ENCODE measurements at regions not wholly inside any gene's neighbourhood (a gene's known extent, or its start where the extent isn't known, plus 50 kb on each side); places are given as distances from the start of the nearest gene placed in this dataset.

DNA sequence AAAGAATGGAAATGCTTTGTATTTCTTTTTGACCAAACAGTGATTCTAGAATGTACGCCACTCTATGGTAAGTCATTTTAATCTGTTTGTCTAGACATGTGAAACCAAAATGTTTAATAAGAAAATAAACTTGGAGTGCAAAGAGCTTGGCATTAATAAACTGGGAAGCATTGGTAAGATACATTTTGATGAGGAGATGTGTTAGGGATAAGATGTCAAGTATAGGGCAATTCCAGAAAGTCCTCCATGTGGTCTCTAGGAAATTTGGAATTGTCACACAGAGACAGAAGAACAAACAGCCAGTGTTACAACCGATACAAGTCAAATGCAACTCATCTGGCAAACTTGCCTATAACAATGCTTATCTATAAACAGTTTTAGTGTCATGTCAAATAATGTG, 410.7 kb upstream of the SEMA3A start:
- Histone ChIP-seq H3K27me3 (ENCODE audit: insufficient read depth, low read length) (no peaks in the 10 kb centered on the region), H3K79me2 (ENCODE audit: control insufficient read depth, insufficient read depth, low read length, unreplicated experiment) (no peaks in the 10 kb centered on the region), H3K4me1 (ENCODE audit: control insufficient read depth, insufficient read depth, low read length, unreplicated experiment) (no peaks in the 10 kb centered on the region), H2AFZ (ENCODE audit: low read length, unreplicated experiment) (no peak overlapping the region), H3K27ac (ENCODE audit: low read depth, low read length) (no peak overlapping the region), H3K36me3 (ENCODE audit: insufficient read depth, low read length) (no peaks in the 10 kb centered on the region), H3K4me3 (ENCODE audit: low read depth, low read length) (no peak overlapping the region)

DNA sequence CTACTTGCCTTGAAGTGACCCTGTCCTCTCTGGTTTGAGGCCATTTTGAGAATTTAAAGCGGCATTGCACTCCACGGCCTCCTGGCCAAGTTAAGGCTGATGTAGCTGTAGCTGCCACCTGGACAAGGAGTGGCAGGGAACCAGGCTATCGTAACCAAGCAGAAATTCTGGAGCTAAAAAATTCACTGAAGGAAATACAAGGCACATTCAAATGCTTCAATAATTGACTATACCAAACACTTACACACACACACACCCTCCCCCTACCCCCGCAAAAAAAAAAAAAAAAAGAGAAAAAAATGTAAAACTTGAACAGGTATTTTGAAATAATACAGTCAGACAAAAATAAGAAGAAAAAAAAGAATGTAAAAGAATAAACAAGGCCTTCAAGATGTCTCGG, 409.0 kb upstream of the SEMA3A start:
- Histone ChIP-seq H3K79me2 (ENCODE audit: control insufficient read depth, insufficient read depth, low read length, unreplicated experiment) (no peaks in the 10 kb centered on the region), H2AFZ (ENCODE audit: low read length, unreplicated experiment) (no peak overlapping the region), H3K27ac (ENCODE audit: low read depth, low read length) (no peak overlapping the region), H3K4me1 (ENCODE audit: control insufficient read depth, insufficient read depth, low read length, unreplicated experiment) (no peaks in the 10 kb centered on the region), H3K36me3 (ENCODE audit: insufficient read depth, low read length) (no peaks in the 10 kb centered on the region), H3K4me3 (ENCODE audit: low read depth, low read length) (no peak overlapping the region), H3K27me3 (ENCODE audit: insufficient read depth, low read length) (no peaks in the 10 kb centered on the region)

DNA sequence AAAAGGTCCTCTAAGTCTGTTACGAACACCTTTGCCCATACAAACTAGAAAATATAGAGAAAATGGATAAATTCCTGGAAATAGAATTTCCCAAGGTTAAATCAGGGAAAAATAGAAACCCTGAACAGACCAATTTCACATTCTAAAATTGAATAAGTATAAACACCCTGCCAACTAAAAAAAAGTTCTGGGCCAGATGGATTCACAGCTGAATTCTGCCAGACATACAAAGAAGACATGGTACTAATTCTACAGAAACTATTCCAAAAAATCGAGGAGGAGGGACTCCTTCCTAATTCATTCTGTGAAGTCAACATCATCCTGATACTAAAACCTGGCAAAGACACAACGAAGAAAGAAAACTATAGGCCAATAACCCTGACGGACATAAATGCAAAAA, 400.4 kb upstream of the SEMA3A start:
- Histone ChIP-seq H2AFZ (ENCODE audit: low read length, unreplicated experiment) (no peak overlapping the region), H3K27ac (ENCODE audit: low read depth, low read length) (no peak overlapping the region), H3K79me2 (ENCODE audit: control insufficient read depth, insufficient read depth, low read length, unreplicated experiment) (no peaks in the 10 kb centered on the region), H3K4me3 (ENCODE audit: low read depth, low read length) (no peak overlapping the region), H3K36me3 (ENCODE audit: insufficient read depth, low read length) (no peaks in the 10 kb centered on the region), H3K27me3 (ENCODE audit: insufficient read depth, low read length) (no peaks in the 10 kb centered on the region), H3K4me1 (ENCODE audit: control insufficient read depth, insufficient read depth, low read length, unreplicated experiment) (no peaks in the 10 kb centered on the region)

DNA sequence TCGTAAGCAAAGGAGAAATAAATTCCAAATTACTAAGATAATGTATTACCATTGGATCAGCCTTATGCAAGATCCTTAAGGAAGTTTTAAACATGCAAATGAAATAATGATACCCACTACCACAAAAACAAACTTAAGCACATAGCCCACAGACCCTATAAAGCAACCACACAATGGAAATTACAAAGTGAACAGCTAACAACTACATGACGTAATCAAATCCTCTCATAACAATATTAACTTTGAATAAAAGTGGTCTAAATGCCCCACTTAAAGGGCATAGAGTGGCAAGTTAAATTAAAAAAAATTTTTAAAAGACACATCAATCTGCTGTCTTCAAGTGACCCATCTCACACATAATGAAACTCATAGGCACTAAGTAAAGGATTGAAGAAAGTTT, 397.3 kb upstream of the SEMA3A start:
- Histone ChIP-seq H3K27me3 (ENCODE audit: insufficient read depth, low read length) (no peaks in the 10 kb centered on the region), H3K4me3 (ENCODE audit: low read depth, low read length) (no peak overlapping the region), H2AFZ (ENCODE audit: low read length, unreplicated experiment) (no peak overlapping the region), H3K79me2 (ENCODE audit: control insufficient read depth, insufficient read depth, low read length, unreplicated experiment) (no peaks in the 10 kb centered on the region), H3K36me3 (ENCODE audit: insufficient read depth, low read length) (no peaks in the 10 kb centered on the region), H3K4me1 (ENCODE audit: control insufficient read depth, insufficient read depth, low read length, unreplicated experiment) (no peaks in the 10 kb centered on the region), H3K27ac (ENCODE audit: low read depth, low read length) (no peak overlapping the region)

DNA sequence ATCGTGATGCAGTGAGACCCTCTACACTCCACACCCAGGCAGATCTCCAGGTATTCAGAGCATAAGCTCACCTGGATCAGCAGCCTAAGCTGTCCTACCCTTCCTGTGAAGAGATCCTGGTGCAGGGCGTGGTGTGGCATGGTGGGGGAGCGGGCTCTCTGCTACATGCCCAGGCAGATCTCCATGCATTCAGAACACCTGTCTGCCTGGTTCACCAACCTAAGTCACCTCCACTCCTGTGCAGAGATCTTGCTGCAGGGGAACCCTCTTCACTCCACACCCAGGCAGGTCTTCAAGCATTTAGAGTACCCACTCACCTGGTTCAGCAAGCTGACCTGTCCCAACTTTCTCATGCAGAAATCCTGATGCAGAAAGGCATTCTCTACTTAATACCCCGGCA, 394.4 kb upstream of the SEMA3A start:
- no peaks in the 10 kb centered on the region for H3K36me3 ChIP-seq (ENCODE audit: insufficient read depth, low read length)
- no peak overlapping the region for H3K27ac ChIP-seq (ENCODE audit: low read depth, low read length)
- H2AFZ ChIP-seq (ENCODE audit: low read length, unreplicated experiment) = no peak overlapping the region
- no peaks in the 10 kb centered on the region for H3K79me2 ChIP-seq (ENCODE audit: control insufficient read depth, insufficient read depth, low read length, unreplicated experiment)
- H3K4me1 ChIP-seq (ENCODE audit: control insufficient read depth, insufficient read depth, low read length, unreplicated experiment) = no peaks in the 10 kb centered on the region
- no peak overlapping the region for H3K4me3 ChIP-seq (ENCODE audit: low read depth, low read length)
- no peaks in the 10 kb centered on the region for H3K27me3 ChIP-seq (ENCODE audit: insufficient read depth, low read length)

DNA sequence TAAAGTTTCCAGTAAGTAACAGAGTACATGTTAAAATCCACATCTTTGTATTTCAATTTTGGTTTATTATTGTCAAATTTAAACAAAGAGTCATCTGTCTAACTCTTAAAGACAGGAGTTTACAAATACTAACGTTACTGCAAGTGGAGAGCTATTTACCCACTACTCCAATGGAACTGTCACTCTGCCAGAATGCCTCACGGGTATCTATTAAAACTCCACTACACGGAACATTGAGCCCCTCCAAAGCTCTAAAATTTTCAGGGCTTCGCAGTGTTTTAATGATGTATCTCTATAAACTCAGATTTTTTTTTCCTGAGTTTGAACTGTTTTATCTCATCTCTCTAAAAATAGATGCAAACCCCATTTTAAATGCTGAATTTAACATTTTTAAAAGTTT, 388.7 kb upstream of the SEMA3A start:
- H2AFZ ChIP-seq (ENCODE audit: low read length, unreplicated experiment) = no peak overlapping the region
- no peaks in the 10 kb centered on the region for H3K79me2 ChIP-seq (ENCODE audit: control insufficient read depth, insufficient read depth, low read length, unreplicated experiment)
- H3K4me3 ChIP-seq (ENCODE audit: low read depth, low read length) = no peak overlapping the region
- H3K27ac ChIP-seq (ENCODE audit: low read depth, low read length) = no peak overlapping the region
- no peaks in the 10 kb centered on the region for H3K27me3 ChIP-seq (ENCODE audit: insufficient read depth, low read length)
- H3K36me3 ChIP-seq (ENCODE audit: insufficient read depth, low read length) = no peaks in the 10 kb centered on the region
- H3K4me1 ChIP-seq (ENCODE audit: control insufficient read depth, insufficient read depth, low read length, unreplicated experiment) = no peaks in the 10 kb centered on the region

DNA sequence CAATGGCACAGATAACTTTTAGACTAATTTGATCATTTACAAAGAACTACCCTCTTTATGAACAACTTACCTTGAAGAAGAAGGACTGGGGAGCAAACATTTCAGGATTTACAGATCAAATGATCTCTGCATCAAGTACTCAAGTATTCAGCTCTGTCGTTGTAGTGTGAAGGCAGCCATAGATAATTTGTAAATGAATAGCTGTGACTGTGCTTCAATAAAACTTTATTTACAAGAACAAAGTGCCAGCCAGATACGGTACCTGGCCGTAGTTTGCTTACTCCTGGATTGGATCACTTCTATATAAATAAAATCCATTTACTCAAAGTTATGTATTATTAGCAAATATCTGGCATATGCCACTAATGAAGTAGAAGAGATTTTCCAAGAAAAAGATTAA, 388.2 kb upstream of the SEMA3A start:
- Histone ChIP-seq H2AFZ (ENCODE audit: low read length, unreplicated experiment) (no peak overlapping the region), H3K79me2 (ENCODE audit: control insufficient read depth, insufficient read depth, low read length, unreplicated experiment) (no peaks in the 10 kb centered on the region), H3K4me1 (ENCODE audit: control insufficient read depth, insufficient read depth, low read length, unreplicated experiment) (no peaks in the 10 kb centered on the region), H3K4me3 (ENCODE audit: low read depth, low read length) (no peak overlapping the region), H3K27me3 (ENCODE audit: insufficient read depth, low read length) (no peaks in the 10 kb centered on the region), H3K36me3 (ENCODE audit: insufficient read depth, low read length) (no peaks in the 10 kb centered on the region), H3K27ac (ENCODE audit: low read depth, low read length) (no peak overlapping the region)

DNA sequence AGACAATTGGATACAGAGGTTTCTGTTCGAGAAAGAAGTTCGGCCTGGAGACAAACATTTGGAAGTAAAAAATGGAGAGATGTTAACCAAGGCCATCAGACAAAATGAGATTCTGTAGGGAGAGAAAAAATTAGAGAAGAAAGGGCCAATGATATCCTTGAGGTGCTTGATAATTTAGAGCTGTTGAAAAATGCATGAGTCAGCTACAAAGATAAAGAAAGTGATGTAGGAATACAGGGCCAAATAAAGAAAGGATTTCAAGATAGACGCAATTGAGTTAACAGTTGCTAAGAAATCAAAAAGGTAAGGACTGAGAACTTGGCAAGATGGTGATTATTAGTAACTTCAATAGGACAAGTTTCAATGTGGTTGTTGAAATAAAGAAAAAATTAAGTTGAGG, 384.2 kb upstream of the SEMA3A start:
- no peak overlapping the region for H3K4me3 ChIP-seq (ENCODE audit: low read depth, low read length)
- no peaks in the 10 kb centered on the region for H3K4me1 ChIP-seq (ENCODE audit: control insufficient read depth, insufficient read depth, low read length, unreplicated experiment)
- no peaks in the 10 kb centered on the region for H3K27me3 ChIP-seq (ENCODE audit: insufficient read depth, low read length)
- H3K79me2 ChIP-seq (ENCODE audit: control insufficient read depth, insufficient read depth, low read length, unreplicated experiment) = no peaks in the 10 kb centered on the region
- no peaks in the 10 kb centered on the region for H3K36me3 ChIP-seq (ENCODE audit: insufficient read depth, low read length)
- H2AFZ ChIP-seq (ENCODE audit: low read length, unreplicated experiment) = no peak overlapping the region
- no peak overlapping the region for H3K27ac ChIP-seq (ENCODE audit: low read depth, low read length)

DNA sequence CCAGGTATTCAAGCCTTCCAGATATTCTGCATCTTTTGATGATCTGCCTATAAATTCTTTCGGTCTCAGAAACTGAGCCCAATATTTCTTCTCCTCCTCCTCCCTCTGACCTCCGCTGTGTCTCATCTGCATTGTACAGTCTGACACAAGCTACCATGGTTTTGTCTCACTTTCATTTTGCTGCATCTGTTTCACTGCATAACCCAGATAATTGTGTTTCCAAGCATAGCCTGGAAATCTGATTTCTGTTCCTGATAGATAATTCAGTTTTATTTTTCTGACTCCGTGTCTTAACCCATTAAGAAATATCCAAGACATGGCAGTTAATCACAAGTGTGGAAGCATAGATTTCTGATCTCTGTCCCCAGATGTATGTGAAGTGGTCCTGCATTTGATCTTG, 374.2 kb upstream of the SEMA3A start:
- Histone ChIP-seq H3K36me3 (ENCODE audit: insufficient read depth, low read length) (no peaks in the 10 kb centered on the region), H3K79me2 (ENCODE audit: control insufficient read depth, insufficient read depth, low read length, unreplicated experiment) (no peaks in the 10 kb centered on the region), H3K4me1 (ENCODE audit: control insufficient read depth, insufficient read depth, low read length, unreplicated experiment) (no peaks in the 10 kb centered on the region), H3K27ac (ENCODE audit: low read depth, low read length) (no peak overlapping the region), H3K27me3 (ENCODE audit: insufficient read depth, low read length) (no peaks in the 10 kb centered on the region), H2AFZ (ENCODE audit: low read length, unreplicated experiment) (no peak overlapping the region), H3K4me3 (ENCODE audit: low read depth, low read length) (no peak overlapping the region)

DNA sequence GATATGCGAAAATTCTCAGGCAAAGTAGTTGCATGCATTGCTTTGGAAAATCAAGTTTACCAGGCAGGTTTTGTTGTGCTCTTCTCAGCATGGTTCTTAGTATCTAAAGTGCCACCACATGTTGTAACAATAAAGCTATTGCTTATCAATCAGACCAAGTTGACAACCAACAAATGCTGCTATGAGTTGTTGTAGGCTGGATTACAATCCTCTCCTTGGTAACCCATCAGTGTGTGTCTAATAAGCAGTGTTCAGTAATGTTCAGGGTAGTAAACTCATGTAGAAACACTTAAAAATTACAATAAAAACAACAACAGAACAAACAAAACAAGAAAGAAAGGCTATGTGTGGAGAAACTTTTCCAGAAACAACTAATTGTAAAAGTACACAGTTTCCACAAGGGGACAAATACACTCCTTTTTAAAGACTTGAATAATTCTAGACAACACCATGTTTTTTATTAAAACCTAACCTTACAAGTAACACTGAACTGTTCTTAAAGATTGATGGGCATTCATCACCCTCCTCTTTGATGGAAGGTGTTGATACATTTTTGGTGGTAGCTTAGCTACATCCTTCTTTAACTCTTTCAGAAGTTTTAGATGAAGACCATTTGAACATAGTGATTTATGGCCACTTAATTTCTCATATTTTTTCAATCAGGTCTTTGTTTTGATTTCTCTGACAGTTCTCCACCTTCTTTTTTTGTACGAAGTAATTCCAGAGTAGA, 370.9 kb upstream of the SEMA3A start:
- no peaks in the 10 kb centered on the region for H3K79me2 ChIP-seq (ENCODE audit: control insufficient read depth, insufficient read depth, low read length, unreplicated experiment)
- H3K4me1 ChIP-seq (ENCODE audit: control insufficient read depth, insufficient read depth, low read length, unreplicated experiment) = no peaks in the 10 kb centered on the region
- H3K36me3 ChIP-seq (ENCODE audit: insufficient read depth, low read length) = no peaks in the 10 kb centered on the region
- H3K4me3 ChIP-seq (ENCODE audit: low read depth, low read length) = no peak overlapping the region
- no peak overlapping the region for H3K27ac ChIP-seq (ENCODE audit: low read depth, low read length)
- no peak overlapping the region for H2AFZ ChIP-seq (ENCODE audit: low read length, unreplicated experiment)
- no peaks in the 10 kb centered on the region for H3K27me3 ChIP-seq (ENCODE audit: insufficient read depth, low read length)

DNA sequence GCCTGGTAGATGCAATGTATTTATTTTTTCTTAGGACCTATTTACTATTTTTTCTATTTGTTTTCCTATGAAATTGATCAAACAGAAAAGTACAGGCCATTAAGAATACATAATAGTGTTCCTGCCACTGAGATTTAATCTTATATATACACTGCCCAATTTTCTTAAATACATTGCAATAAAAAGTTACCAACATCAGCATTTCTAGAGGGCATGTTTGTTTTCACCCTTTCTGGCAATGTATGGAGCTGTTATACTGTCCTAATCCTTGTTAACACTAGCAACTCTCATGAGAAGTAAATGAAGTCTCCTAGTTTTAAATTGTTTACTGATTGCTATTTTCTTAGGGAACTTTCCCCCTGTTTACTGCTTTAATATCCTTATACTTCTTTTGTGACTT, 359.1 kb upstream of the SEMA3A start:
- no peak overlapping the region for H2AFZ ChIP-seq (ENCODE audit: low read length, unreplicated experiment)
- no peak overlapping the region for H3K4me3 ChIP-seq (ENCODE audit: low read depth, low read length)
- H3K27me3 ChIP-seq (ENCODE audit: insufficient read depth, low read length) = no peaks in the 10 kb centered on the region
- H3K79me2 ChIP-seq (ENCODE audit: control insufficient read depth, insufficient read depth, low read length, unreplicated experiment) = no peaks in the 10 kb centered on the region
- H3K4me1 ChIP-seq (ENCODE audit: control insufficient read depth, insufficient read depth, low read length, unreplicated experiment) = no peaks in the 10 kb centered on the region
- no peaks in the 10 kb centered on the region for H3K36me3 ChIP-seq (ENCODE audit: insufficient read depth, low read length)
- no peak overlapping the region for H3K27ac ChIP-seq (ENCODE audit: low read depth, low read length)
